GM20000 (cell line): ENCODE measurements at regions not wholly inside any gene's neighbourhood (a gene's known extent, or its start where the extent isn't known, plus 50 kb on each side); places are given as distances from the start of the nearest gene placed in this dataset.

ENCODE experiments used
- DNase-seq: peaks from one replicate; pipeline ENCODE4 v3.0.0; 2012; ENCODE audit warnings: low spot score
- CTCF ChIP-seq: IDR thresholded peaks from 2 replicates; pipeline ENCODE4 v1.5.1; 2012; ENCODE audit warnings: mild to moderate bottlenecking, control low read depth; ENCODE audit errors: extremely low read depth, missing control alignments

- no peak for TF ChIP-seq CTCF
- no peak for DNase-seq
Measured at GRCh38 chr17:22463110-22463850, 771.0 kb downstream of the KCNJ18 start.

- DNase-seq, result no peak
- no peak for TF ChIP-seq CTCF
Measured at GRCh38 chr17:22464041-22464440, 771.7 kb downstream of the KCNJ18 start.

- no peak for DNase-seq
- no peak for TF ChIP-seq CTCF
Measured at GRCh38 chr17:22467720-22468119, 775.4 kb downstream of the KCNJ18 start.

- DNase-seq, result no peak
- TF ChIP-seq CTCF, result no peak
Measured at GRCh38 chr17:22469101-22469880, 777.0 kb downstream of the KCNJ18 start.

- TF ChIP-seq CTCF, result no peak
Measured at GRCh38 chr17:22469941-22470340, 777.6 kb downstream of the KCNJ18 start.

GRCh38 chr17:22470411-22471175, 778.3 kb downstream of the KCNJ18 start:
- no peak for TF ChIP-seq CTCF

More at GRCh38 chr17:22469941-22470340, 777.6 kb downstream of the KCNJ18 start:
- DNase-seq, result no peak

More at GRCh38 chr17:22470411-22471175, 778.3 kb downstream of the KCNJ18 start:
- DNase-seq, result no peak
